Duodenal mucosa (tissue), 2 donors: ENCODE measurements at regions not wholly inside any gene's neighbourhood (a gene's known extent, or its start where the extent isn't known, plus 50 kb on each side); places are given as distances from the start of the nearest gene placed in this dataset.

ENCODE experiments used
- H3K27ac ChIP-seq: one replicate; pipeline ENCODE4 v1.7.0; 2013; ENCODE audit warnings: low read depth, low read length
- H3K27me3 ChIP-seq, 2 donors: one replicate each; pipeline ENCODE4 v1.7.0; 2013; ENCODE audit warnings: low read length in 2 of 2, control low read depth in 1 of 2; ENCODE audit not compliant: insufficient read depth in 2 of 2, control insufficient read depth in 1 of 2
- H3K36me3 ChIP-seq, 2 donors: one replicate each; pipeline ENCODE4 v1.7.0; 2013; ENCODE audit warnings: low read length in 2 of 2, control low read depth in 1 of 2; ENCODE audit not compliant: insufficient read depth in 2 of 2, control insufficient read depth in 1 of 2
- H3K4me1 ChIP-seq, 2 donors: one replicate each; pipeline ENCODE4 v1.7.0; 2013; ENCODE audit warnings: low read length in 2 of 2, control low read depth in 1 of 2; ENCODE audit not compliant: insufficient read depth in 2 of 2, control insufficient read depth in 1 of 2
- H3K4me3 ChIP-seq, 2 donors: one replicate each; pipeline ENCODE4 v1.7.0; 2013; ENCODE audit warnings: low read length in 2 of 2, low read depth in 1 of 2
- H3K9ac ChIP-seq, 2 donors: one replicate each; pipeline ENCODE4 v1.7.0; 2013; ENCODE audit warnings: low read length in 2 of 2, low read depth in 1 of 2
- H3K9me3 ChIP-seq, 2 donors: one replicate each; pipeline ENCODE4 v1.7.0; 2013; ENCODE audit warnings: low read length in 2 of 2, control low read depth in 1 of 2; ENCODE audit not compliant: control insufficient read depth in 1 of 2

- H3K9ac ChIP-seq: no peak overlapping the region
- no peaks in the 10 kb centered on the region for H3K36me3 ChIP-seq
- H3K27ac ChIP-seq: no peak overlapping the region
- H3K9me3 ChIP-seq: no peaks in the 10 kb centered on the region
- H3K4me3 ChIP-seq: no peak overlapping the region
- no peaks in the 10 kb centered on the region for H3K4me1 ChIP-seq
- no peaks in the 10 kb centered on the region for H3K27me3 ChIP-seq
Measured at GRCh38 chr6:140230282-140230681, 855.8 kb upstream of the CITED2 start.

DNA sequence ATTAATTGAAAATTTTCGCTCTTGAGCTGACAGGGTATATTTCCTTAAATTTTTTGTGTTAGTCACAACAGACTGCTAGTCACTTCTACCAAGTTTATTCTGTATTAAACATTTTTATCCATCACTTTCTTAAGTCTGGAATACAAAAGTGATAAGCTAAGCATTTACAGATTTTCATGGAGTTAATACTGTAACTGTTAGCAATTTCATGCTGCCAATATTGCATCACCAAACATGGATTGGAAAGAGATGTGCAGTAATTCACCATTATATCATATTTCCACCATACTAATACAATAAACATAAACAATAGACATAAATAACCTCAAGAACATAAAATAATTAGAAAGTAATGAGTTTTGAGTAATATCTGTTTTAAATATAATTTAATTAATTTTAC, 854.0 kb upstream of the CITED2 start:
- Histone ChIP-seq H3K4me1 (no peaks in the 10 kb centered on the region), H3K9me3 (no peaks in the 10 kb centered on the region), H3K4me3 (no peak overlapping the region), H3K36me3 (no peaks in the 10 kb centered on the region), H3K9ac (no peak overlapping the region), H3K27me3 (no peaks in the 10 kb centered on the region), H3K27ac (no peak overlapping the region)

- Histone ChIP-seq H3K4me3 (no peak overlapping the region), H3K27ac (no peak overlapping the region), H3K27me3 (no peaks in the 10 kb centered on the region), H3K36me3 (no peaks in the 10 kb centered on the region), H3K9ac (no peak overlapping the region), H3K4me1 (no peaks in the 10 kb centered on the region), H3K9me3 (no peaks in the 10 kb centered on the region)
Measured at GRCh38 chr6:140226637-140227036, 852.2 kb upstream of the CITED2 start.

DNA sequence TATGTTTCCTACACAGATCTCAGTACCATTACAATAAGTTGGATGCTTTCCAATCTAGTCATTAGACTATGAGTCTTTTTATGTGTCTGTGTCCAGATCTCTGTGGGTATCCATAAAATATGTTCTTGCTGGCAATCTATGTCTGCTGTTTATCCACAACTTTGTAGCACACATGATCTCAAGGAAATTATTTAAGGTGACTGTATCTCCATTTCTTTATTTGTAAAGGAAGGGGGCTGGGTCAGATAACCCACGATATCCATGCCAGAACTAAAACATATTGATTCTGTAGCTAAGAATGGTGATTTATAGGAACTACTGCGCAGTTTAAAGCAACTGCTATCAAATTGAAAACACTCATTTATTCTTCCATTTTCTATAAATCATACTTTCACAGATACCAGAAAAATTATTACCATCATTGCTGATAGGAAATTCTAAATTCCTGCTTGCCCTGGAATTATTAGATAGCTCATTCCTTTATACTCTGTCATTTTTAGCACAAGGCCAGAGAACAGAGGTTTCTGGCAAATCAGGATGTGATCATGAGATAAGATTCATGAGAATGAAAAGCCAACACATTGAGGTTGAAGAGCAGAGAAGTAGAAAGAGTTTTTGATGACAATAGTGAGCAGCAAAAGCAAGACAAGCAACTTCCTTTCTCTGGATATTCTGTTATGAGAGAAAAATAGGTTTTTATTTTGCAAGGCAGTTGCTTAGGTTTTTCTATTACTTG, 851.4 kb upstream of the CITED2 start:
- no peak overlapping the region for H3K4me3 ChIP-seq
- no peaks in the 10 kb centered on the region for H3K4me1 ChIP-seq
- no peaks in the 10 kb centered on the region for H3K27me3 ChIP-seq
- H3K9ac ChIP-seq: no peak overlapping the region
- no peaks in the 10 kb centered on the region for H3K36me3 ChIP-seq
- H3K9me3 ChIP-seq: no peaks in the 10 kb centered on the region
- no peak overlapping the region for H3K27ac ChIP-seq

- Histone ChIP-seq H3K9ac (no peak overlapping the region), H3K36me3 (no peaks in the 10 kb centered on the region), H3K27me3 (no peaks in the 10 kb centered on the region), H3K4me3 (no peak overlapping the region), H3K4me1 (no peaks in the 10 kb centered on the region), H3K27ac (no peak overlapping the region), H3K9me3 (peaks cover 10 to 11% of the 10 kb centered on the region in 2 donors)
Measured at GRCh38 chr6:140217283-140217682, 842.8 kb upstream of the CITED2 start.

- Histone ChIP-seq H3K4me3 (no peak overlapping the region), H3K27me3 (no peaks in the 10 kb centered on the region), H3K27ac (no peak overlapping the region), H3K9me3 (no peaks in the 10 kb centered on the region), H3K4me1 (no peaks in the 10 kb centered on the region), H3K9ac (no peak overlapping the region), H3K36me3 (no peaks in the 10 kb centered on the region)
Measured at GRCh38 chr6:140209775-140210174, 835.3 kb upstream of the CITED2 start.

- Histone ChIP-seq H3K4me3 (no peak overlapping the region), H3K9me3 (no peaks in the 10 kb centered on the region), H3K9ac (no peak overlapping the region), H3K36me3 (no peaks in the 10 kb centered on the region), H3K4me1 (no peaks in the 10 kb centered on the region), H3K27me3 (no peaks in the 10 kb centered on the region), H3K27ac (no peak overlapping the region)
Measured at GRCh38 chr6:140208286-140208685, 833.8 kb upstream of the CITED2 start.

GRCh38 chr6:140205795-140206593, 831.5 kb upstream of the CITED2 start:
- no peak overlapping the region for H3K27ac ChIP-seq
- no peaks in the 10 kb centered on the region for H3K4me1 ChIP-seq
- H3K4me3 ChIP-seq: no peak overlapping the region
- H3K36me3 ChIP-seq: no peaks in the 10 kb centered on the region
- H3K27me3 ChIP-seq: no peaks in the 10 kb centered on the region
- no peaks in the 10 kb centered on the region for H3K9me3 ChIP-seq
- H3K9ac ChIP-seq: no peak overlapping the region

DNA sequence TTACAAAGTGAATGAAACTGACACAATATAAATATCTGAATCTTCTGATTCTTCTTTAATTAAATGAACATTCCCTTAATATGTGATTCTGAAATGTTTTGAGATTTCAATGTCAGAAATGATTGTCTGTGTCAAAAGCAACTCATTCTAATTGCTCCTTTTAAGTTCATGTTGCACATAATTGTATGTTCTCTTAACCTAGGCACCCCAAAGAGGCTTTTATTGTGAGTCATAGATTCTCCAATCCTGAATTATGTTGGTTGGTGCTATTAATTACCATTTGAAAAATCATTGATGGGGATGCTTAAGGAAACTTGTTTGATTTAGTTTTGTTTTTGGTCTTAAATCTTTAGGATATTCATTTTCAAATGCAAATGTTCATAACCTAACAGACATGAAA, 829.7 kb upstream of the CITED2 start:
- no peaks in the 10 kb centered on the region for H3K36me3 ChIP-seq
- no peaks in the 10 kb centered on the region for H3K27me3 ChIP-seq

DNA sequence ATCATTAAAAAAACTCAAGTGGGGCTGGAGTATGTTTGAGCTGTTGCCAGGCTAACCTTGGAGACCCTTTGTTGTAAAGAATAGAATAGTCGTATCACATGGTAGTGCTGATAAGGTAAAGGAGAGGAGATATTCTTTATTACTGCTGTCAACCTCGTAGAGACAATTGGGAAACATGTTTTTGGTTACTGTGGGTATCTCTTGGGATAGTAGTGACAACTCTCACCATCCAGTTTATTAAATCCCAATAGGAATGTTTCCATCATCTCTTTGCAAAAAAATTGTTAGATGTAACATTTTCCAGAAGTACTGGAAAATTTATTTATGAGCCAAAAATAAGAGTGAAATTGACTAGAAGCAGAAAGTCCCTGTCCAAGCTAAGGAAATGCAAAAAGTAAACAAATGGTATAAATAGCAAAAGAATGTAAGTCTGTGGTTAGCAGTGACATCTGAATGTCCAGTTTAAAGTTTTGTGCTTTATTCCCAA, 829.3 kb upstream of the CITED2 start:
- no peaks in the 10 kb centered on the region for H3K4me1 ChIP-seq
- no peaks in the 10 kb centered on the region for H3K36me3 ChIP-seq
- H3K9ac ChIP-seq: no peak overlapping the region
- H3K27ac ChIP-seq: no peak overlapping the region
- H3K9me3 ChIP-seq: no peaks in the 10 kb centered on the region
- H3K27me3 ChIP-seq: no peaks in the 10 kb centered on the region
- no peak overlapping the region for H3K4me3 ChIP-seq

More for the DNA sequence above, 829.7 kb upstream of the CITED2 start:
- Histone ChIP-seq H3K9ac (no peak overlapping the region), H3K4me3 (no peak overlapping the region), H3K9me3 (no peaks in the 10 kb centered on the region), H3K4me1 (no peaks in the 10 kb centered on the region), H3K27ac (no peak overlapping the region)
